BJ (cell line): ENCODE measurements at regions not wholly inside any gene's neighbourhood (a gene's known extent, or its start where the extent isn't known, plus 50 kb on each side); places are given as distances from the start of the nearest gene placed in this dataset.
A peak's percentile ranks its signal among the peaks of the same experiment; 100 is the strongest.

ENCODE experiments used
- CTCF ChIA-PET: fragments of 350-600 bp; formaldehyde crosslinking; extraction: SDS; loops from one replicate; lab custom pipeline; 2021; ENCODE audit warnings: antibody characterized with exemption, inconsistent platforms; lab: Yijun Ruan, JAX
- POLR2A ChIA-PET: fragments of 300-600 bp; sonication (Branson Sonifier 250); formaldehyde crosslinking; extraction: SDS; loops from one replicate; lab custom pipeline; 2021; ENCODE audit warnings: antibody characterized with exemption; lab: Charles Lee
- DNase-seq: peaks from one replicate; pipeline ENCODE4 v3.0.0-alpha.2; 2011; ENCODE audit warnings: low read depth
- H3K27me3 ChIP-seq: 2 replicates; pipeline ENCODE4 v1.6.0; 2011; ENCODE audit warnings: low read length; ENCODE audit not compliant: control insufficient read depth, insufficient read depth
- H3K36me3 ChIP-seq: 2 replicates; pipeline ENCODE4 v1.5.1; 2011; ENCODE audit warnings: low read length; ENCODE audit not compliant: control insufficient read depth, insufficient read depth
- H3K4me3 ChIP-seq: 2 replicates; pipeline ENCODE4 v1.5.1; 2011; ENCODE audit warnings: low read depth, mild to moderate bottlenecking, control low read depth, low read length
- TF ChIP-seq, protein P1 (sequence below): IDR thresholded peaks from 2 replicates; pipeline ENCODE4 v1.5.1; 2011; ENCODE audit warnings: low read depth, mild to moderate bottlenecking, control low read depth, inconsistent platforms, low read length, moderate library complexity; ENCODE audit not compliant: insufficient read depth

DNA sequence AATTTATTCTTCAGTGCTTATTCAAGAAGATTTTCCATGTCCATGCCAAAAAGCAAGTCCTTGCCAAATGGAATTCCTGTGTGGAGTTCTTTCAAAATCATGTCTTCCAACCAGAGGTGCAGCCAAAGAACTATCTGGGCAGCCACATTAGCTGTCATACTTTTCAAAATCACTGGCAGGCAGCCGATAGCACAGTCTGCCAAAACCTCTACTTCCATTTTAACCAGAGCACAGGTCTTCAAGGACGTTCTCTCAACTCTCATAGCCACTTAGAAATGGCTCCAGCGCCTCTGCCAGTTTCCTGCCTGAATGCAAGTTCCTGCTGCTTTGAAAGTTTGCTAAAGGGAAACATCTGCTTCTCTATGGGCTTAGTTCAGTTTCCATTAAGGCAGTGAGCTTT lies 975.7 kb upstream of the ADGRL4 start:
- TF ChIP-seq, protein P1, sequence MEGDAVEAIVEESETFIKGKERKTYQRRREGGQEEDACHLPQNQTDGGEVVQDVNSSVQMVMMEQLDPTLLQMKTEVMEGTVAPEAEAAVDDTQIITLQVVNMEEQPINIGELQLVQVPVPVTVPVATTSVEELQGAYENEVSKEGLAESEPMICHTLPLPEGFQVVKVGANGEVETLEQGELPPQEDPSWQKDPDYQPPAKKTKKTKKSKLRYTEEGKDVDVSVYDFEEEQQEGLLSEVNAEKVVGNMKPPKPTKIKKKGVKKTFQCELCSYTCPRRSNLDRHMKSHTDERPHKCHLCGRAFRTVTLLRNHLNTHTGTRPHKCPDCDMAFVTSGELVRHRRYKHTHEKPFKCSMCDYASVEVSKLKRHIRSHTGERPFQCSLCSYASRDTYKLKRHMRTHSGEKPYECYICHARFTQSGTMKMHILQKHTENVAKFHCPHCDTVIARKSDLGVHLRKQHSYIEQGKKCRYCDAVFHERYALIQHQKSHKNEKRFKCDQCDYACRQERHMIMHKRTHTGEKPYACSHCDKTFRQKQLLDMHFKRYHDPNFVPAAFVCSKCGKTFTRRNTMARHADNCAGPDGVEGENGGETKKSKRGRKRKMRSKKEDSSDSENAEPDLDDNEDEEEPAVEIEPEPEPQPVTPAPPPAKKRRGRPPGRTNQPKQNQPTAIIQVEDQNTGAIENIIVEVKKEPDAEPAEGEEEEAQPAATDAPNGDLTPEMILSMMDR = no peak
- Histone ChIP-seq H3K4me3 (no peak overlapping the region), H3K27me3 (no peaks in the 10 kb centered on the region), H3K36me3 (no peaks in the 10 kb centered on the region)
- peak; percentile 47 for DNase-seq
- ChIA-PET CTCF (no interaction called here), POLR2A (no interaction called here)

DNA sequence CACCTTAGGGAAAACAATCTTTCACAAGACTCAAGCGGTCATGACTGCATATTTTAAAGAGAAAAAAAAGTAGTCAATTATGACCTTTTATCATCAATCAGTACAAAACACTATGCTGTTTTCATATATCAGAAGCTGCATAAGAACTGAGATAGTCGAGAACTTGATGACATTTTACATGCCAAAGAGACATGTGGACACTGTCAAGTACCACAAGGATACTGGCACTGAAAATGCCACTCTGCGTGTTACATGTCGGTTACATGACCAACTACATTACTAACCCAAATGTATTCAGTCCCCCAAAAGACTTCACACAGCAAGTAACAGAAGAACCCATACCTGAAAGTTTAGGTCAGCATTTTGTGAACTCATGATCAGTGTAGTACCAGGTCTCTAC lies 975.0 kb upstream of the ADGRL4 start:
- Histone ChIP-seq H3K36me3 (no peaks in the 10 kb centered on the region), H3K27me3 (no peaks in the 10 kb centered on the region), H3K4me3 (no peak overlapping the region)
- DNase-seq = no peak
- ChIA-PET POLR2A (no interaction called here), CTCF (no interaction called here)
- TF ChIP-seq, protein P1 = no peak

DNA sequence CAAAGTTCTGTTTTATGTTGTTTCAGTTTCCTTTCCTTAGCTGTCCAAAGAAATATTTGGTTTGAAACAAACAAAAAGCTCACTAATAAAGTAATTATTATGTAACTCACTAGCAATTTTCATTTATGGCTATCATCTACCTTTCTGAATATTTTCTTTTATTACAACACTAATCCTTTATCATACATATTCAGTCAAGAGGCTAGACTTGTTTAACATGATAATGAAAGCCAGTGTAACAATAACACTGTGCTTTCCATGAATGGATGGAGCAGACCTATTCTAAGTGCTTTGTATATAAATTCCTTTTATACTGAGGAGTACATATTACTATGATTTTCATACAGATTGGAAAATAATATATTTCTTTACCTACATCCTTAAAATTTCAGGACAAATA lies 972.8 kb upstream of the ADGRL4 start:
- TF ChIP-seq, protein P1 = no peak
- CTCF ChIA-PET = no interaction called here
- POLR2A ChIA-PET = no interaction called here

DNA sequence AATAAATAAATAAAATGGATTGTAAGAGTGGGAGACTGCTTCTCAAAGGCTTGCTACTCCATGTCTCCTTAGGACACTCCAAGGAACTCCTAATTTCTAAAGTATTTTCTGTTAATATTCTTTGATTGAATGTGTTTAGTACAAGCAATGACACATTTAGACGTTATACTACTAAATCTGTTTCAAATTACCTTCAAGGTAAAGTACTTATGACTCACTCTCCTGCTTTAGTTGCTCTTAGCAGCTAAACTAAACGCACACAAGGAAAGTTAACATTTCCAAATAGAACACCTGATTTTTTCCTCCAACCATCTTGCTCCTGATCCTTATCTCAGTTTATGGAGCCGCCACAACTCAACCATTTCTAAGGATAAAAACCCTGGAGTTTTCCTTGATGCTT lies 969.8 kb upstream of the ADGRL4 start:
- no peak overlapping the region for H3K4me3 ChIP-seq
- ChIA-PET POLR2A (no interaction called here), CTCF (interaction anchor here (1.0 kb wide), 1 partner anchor 10 kb away, joined by 4 read pairs; no protein-coding TSS in a partner anchor)
- no peaks in the 10 kb centered on the region for H3K27me3 ChIP-seq
- no peak for DNase-seq
- H3K36me3 ChIP-seq = no peaks in the 10 kb centered on the region
- TF ChIP-seq, protein P1 = no peak

More for the DNA sequence above, 972.8 kb upstream of the ADGRL4 start:
- H3K27me3 ChIP-seq = no peaks in the 10 kb centered on the region
- DNase-seq = no peak
- no peaks in the 10 kb centered on the region for H3K36me3 ChIP-seq
- no peak overlapping the region for H3K4me3 ChIP-seq

DNA sequence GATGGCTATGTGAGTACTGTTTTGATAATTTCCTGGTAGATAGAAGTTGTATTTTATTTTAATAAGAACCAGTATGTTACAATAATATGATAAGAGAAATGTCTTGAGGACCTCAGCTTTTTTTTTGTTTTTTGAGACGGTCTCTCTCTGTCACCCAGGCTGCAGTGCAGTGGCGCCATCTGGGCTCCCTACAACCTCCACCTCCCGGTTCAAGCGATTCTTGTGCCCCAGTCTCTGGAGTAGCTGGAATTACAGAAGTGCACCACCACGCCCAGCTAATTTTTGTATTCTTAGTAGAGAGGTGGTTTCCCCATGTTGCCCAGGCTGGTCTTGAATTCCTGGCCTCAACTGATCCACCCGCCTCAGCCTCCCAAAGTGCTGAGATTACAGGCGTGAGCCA lies 968.1 kb upstream of the ADGRL4 start:
- TF ChIP-seq, protein P1 = no peak
- Histone ChIP-seq H3K4me3 (no peak overlapping the region), H3K27me3 (no peaks in the 10 kb centered on the region), H3K36me3 (no peaks in the 10 kb centered on the region)
- DNase-seq = no peak
- ChIA-PET CTCF (interaction anchor here (0.6 kb wide), 1 partner anchor 1630 kb away, joined by 3 read pairs; no protein-coding TSS in a partner anchor), POLR2A (no interaction called here)
